ENCODE measurements at regions not wholly inside any gene's neighbourhood (a gene's known extent, or its start where the extent isn't known, plus 50 kb on each side); places are given as distances from the start of the nearest gene placed in this dataset.
A peak's percentile ranks its signal among the peaks of the same experiment; 100 is the strongest.
"Not testable (repeated sequence)": the region's sequence is repeated elsewhere in the genome, so short reads cannot be mapped to it uniquely, and the experiment has no call there.

GRCh38 chr10:36534471-36535002, 590.9 kb upstream of the ANKRD30A start:
- DNase-seq (ENCODE audit: low read depth in 4 of 6, low spot score in 6 of 6) = no peak
- Histone ChIP-seq H3K36me3 (ENCODE audit: control insufficient read depth, insufficient read depth, low read length) (no peaks in the 10 kb centered on the region), H3K4me1 (ENCODE audit: control insufficient read depth, insufficient read depth, low read length) (no peaks in the 10 kb centered on the region), H3K27me3 (ENCODE audit: control insufficient read depth, insufficient read depth, low read length) (no peaks in the 10 kb centered on the region), H3K9me3 (ENCODE audit: control insufficient read depth, insufficient read depth, low read length) (no peaks in the 10 kb centered on the region), H3K27ac (ENCODE audit: low read depth, low read length) (no peak overlapping the region), H3K4me3 (ENCODE audit: low read depth, low read length) (no peak overlapping the region)
- WGBS (ENCODE audit: insufficient coverage) = 97% methylated on average over 5 of the region's 5 CpGs

- H3K36me3 ChIP-seq (ENCODE audit: control insufficient read depth, insufficient read depth, low read length) = no peaks in the 10 kb centered on the region
- 83% methylated on average over 1 of the region's 8 CpGs for WGBS (ENCODE audit: insufficient coverage)
Measured at GRCh38 chr10:36533861-36534260, 591.5 kb upstream of the ANKRD30A start.

GRCh38 chr10:36533316-36533715, 592.1 kb upstream of the ANKRD30A start:
- no peaks in the 10 kb centered on the region for H3K9me3 ChIP-seq (ENCODE audit: control insufficient read depth, insufficient read depth, low read length)
- no peaks in the 10 kb centered on the region for H3K27me3 ChIP-seq (ENCODE audit: control insufficient read depth, insufficient read depth, low read length)
- H3K36me3 ChIP-seq (ENCODE audit: control insufficient read depth, insufficient read depth, low read length) = no peaks in the 10 kb centered on the region
- WGBS (ENCODE audit: insufficient coverage) = no CpG with 5 or more reads among the region's 2 CpGs
- no peak for DNase-seq (ENCODE audit: low read depth in 4 of 6, low spot score in 6 of 6)
- H3K27ac ChIP-seq (ENCODE audit: low read depth, low read length) = no peak overlapping the region
- no peaks in the 10 kb centered on the region for H3K4me1 ChIP-seq (ENCODE audit: control insufficient read depth, insufficient read depth, low read length)
- no peak overlapping the region for H3K4me3 ChIP-seq (ENCODE audit: low read depth, low read length)

More at GRCh38 chr10:36533861-36534260, 591.5 kb upstream of the ANKRD30A start:
- peak in 1 of 6 donors; percentile 50 for DNase-seq (ENCODE audit: low read depth in 4 of 6, low spot score in 6 of 6)
- H3K9me3 ChIP-seq (ENCODE audit: control insufficient read depth, insufficient read depth, low read length) = no peaks in the 10 kb centered on the region
- no peak overlapping the region for H3K27ac ChIP-seq (ENCODE audit: low read depth, low read length)
- no peak overlapping the region for H3K4me3 ChIP-seq (ENCODE audit: low read depth, low read length)
- no peaks in the 10 kb centered on the region for H3K4me1 ChIP-seq (ENCODE audit: control insufficient read depth, insufficient read depth, low read length)
- H3K27me3 ChIP-seq (ENCODE audit: control insufficient read depth, insufficient read depth, low read length) = no peaks in the 10 kb centered on the region

GRCh38 chr10:36531621-36532020, 593.8 kb upstream of the ANKRD30A start:
- no peaks in the 10 kb centered on the region for H3K4me1 ChIP-seq (ENCODE audit: control insufficient read depth, insufficient read depth, low read length)
- no peak overlapping the region for H3K4me3 ChIP-seq (ENCODE audit: low read depth, low read length)
- WGBS (ENCODE audit: insufficient coverage) = no CpG with 5 or more reads among the region's 1 CpG
- no peaks in the 10 kb centered on the region for H3K9me3 ChIP-seq (ENCODE audit: control insufficient read depth, insufficient read depth, low read length)
- no peaks in the 10 kb centered on the region for H3K36me3 ChIP-seq (ENCODE audit: control insufficient read depth, insufficient read depth, low read length)
- H3K27me3 ChIP-seq (ENCODE audit: control insufficient read depth, insufficient read depth, low read length) = no peaks in the 10 kb centered on the region
- DNase-seq (ENCODE audit: low read depth in 4 of 6, low spot score in 6 of 6) = no peak
- no peak overlapping the region for H3K27ac ChIP-seq (ENCODE audit: low read depth, low read length)

GRCh38 chr10:36526033-36526432, 599.4 kb upstream of the ANKRD30A start:
- Histone ChIP-seq H3K27ac (ENCODE audit: low read depth, low read length) (no peak overlapping the region), H3K4me1 (ENCODE audit: control insufficient read depth, insufficient read depth, low read length) (no peaks in the 10 kb centered on the region), H3K4me3 (ENCODE audit: low read depth, low read length) (no peak overlapping the region), H3K9me3 (ENCODE audit: control insufficient read depth, insufficient read depth, low read length) (no peaks in the 10 kb centered on the region), H3K27me3 (ENCODE audit: control insufficient read depth, insufficient read depth, low read length) (no peaks in the 10 kb centered on the region), H3K36me3 (ENCODE audit: control insufficient read depth, insufficient read depth, low read length) (no peaks in the 10 kb centered on the region)
- no peak for DNase-seq (ENCODE audit: low read depth in 4 of 6, low spot score in 6 of 6)

- DNase-seq (ENCODE audit: low read depth in 4 of 6, low spot score in 6 of 6); H3K4me3 ChIP-seq (ENCODE audit: low read depth, low read length); H3K9me3 ChIP-seq (ENCODE audit: control insufficient read depth, insufficient read depth, low read length); H3K27ac ChIP-seq (ENCODE audit: low read depth, low read length); H3K4me1 ChIP-seq (ENCODE audit: control insufficient read depth, insufficient read depth, low read length); H3K36me3 ChIP-seq (ENCODE audit: control insufficient read depth, insufficient read depth, low read length); H3K27me3 ChIP-seq (ENCODE audit: control insufficient read depth, insufficient read depth, low read length): not testable (repeated sequence)
- 100% methylated on average over 2 of the region's 21 CpGs for WGBS (ENCODE audit: insufficient coverage)
Measured at GRCh38 chr10:36524126-36524525, 601.3 kb upstream of the ANKRD30A start.

- WGBS (ENCODE audit: insufficient coverage) = no CpG with 5 or more reads among the region's 1 CpG
- H3K27me3 ChIP-seq (ENCODE audit: control insufficient read depth, insufficient read depth, low read length) = no peaks in the 10 kb centered on the region
- no peak overlapping the region for H3K27ac ChIP-seq (ENCODE audit: low read depth, low read length)
- no peaks in the 10 kb centered on the region for H3K9me3 ChIP-seq (ENCODE audit: control insufficient read depth, insufficient read depth, low read length)
- no peaks in the 10 kb centered on the region for H3K36me3 ChIP-seq (ENCODE audit: control insufficient read depth, insufficient read depth, low read length)
- DNase-seq (ENCODE audit: low read depth in 4 of 6, low spot score in 6 of 6) = no peak
- H3K4me3 ChIP-seq (ENCODE audit: low read depth, low read length) = no peak overlapping the region
- no peaks in the 10 kb centered on the region for H3K4me1 ChIP-seq (ENCODE audit: control insufficient read depth, insufficient read depth, low read length)
Measured at GRCh38 chr10:36519909-36520308, 605.5 kb upstream of the ANKRD30A start.

GRCh38 chr10:36516281-36516680, 609.1 kb upstream of the ANKRD30A start:
- Histone ChIP-seq H3K4me1 (ENCODE audit: control insufficient read depth, insufficient read depth, low read length) (no peaks in the 10 kb centered on the region), H3K27ac (ENCODE audit: low read depth, low read length) (no peak overlapping the region), H3K36me3 (ENCODE audit: control insufficient read depth, insufficient read depth, low read length) (no peaks in the 10 kb centered on the region), H3K9me3 (ENCODE audit: control insufficient read depth, insufficient read depth, low read length) (no peaks in the 10 kb centered on the region), H3K27me3 (ENCODE audit: control insufficient read depth, insufficient read depth, low read length) (no peaks in the 10 kb centered on the region), H3K4me3 (ENCODE audit: low read depth, low read length) (no peak overlapping the region)
- DNase-seq (ENCODE audit: low read depth in 4 of 6, low spot score in 6 of 6) = no peak

GRCh38 chr10:36515319-36515718, 610.1 kb upstream of the ANKRD30A start:
- peak overlapping the region; percentile 21 for H3K27ac ChIP-seq (ENCODE audit: low read depth, low read length)

GRCh38 chr10:36507715-36508114, 617.7 kb upstream of the ANKRD30A start:
- no peak for DNase-seq (ENCODE audit: low read depth in 4 of 6, low spot score in 6 of 6)
- Histone ChIP-seq H3K4me1 (ENCODE audit: control insufficient read depth, insufficient read depth, low read length) (no peaks in the 10 kb centered on the region), H3K27me3 (ENCODE audit: control insufficient read depth, insufficient read depth, low read length) (no peaks in the 10 kb centered on the region), H3K36me3 (ENCODE audit: control insufficient read depth, insufficient read depth, low read length) (no peaks in the 10 kb centered on the region), H3K4me3 (ENCODE audit: low read depth, low read length) (no peak overlapping the region), H3K9me3 (ENCODE audit: control insufficient read depth, insufficient read depth, low read length) (no peaks in the 10 kb centered on the region), H3K27ac (ENCODE audit: low read depth, low read length) (no peak overlapping the region)
- WGBS (ENCODE audit: insufficient coverage) = 85% methylated on average over 2 of the region's 3 CpGs

More at GRCh38 chr10:36515319-36515718, 610.1 kb upstream of the ANKRD30A start:
- Histone ChIP-seq H3K27me3 (ENCODE audit: control insufficient read depth, insufficient read depth, low read length) (no peaks in the 10 kb centered on the region), H3K36me3 (ENCODE audit: control insufficient read depth, insufficient read depth, low read length) (no peaks in the 10 kb centered on the region), H3K4me3 (ENCODE audit: low read depth, low read length) (no peak overlapping the region), H3K4me1 (ENCODE audit: control insufficient read depth, insufficient read depth, low read length) (no peaks in the 10 kb centered on the region), H3K9me3 (ENCODE audit: control insufficient read depth, insufficient read depth, low read length) (no peaks in the 10 kb centered on the region)
- DNase-seq (ENCODE audit: low read depth in 4 of 6, low spot score in 6 of 6) = peak in 2 of 6 donors; percentile 32 to 35
- WGBS (ENCODE audit: insufficient coverage) = 17% methylated on average over 2 of the region's 2 CpGs

Data from spinal cord (tissue), 9 donors.